ENCODE measurements at regions not wholly inside any gene's neighbourhood (a gene's known extent, or its start where the extent isn't known, plus 50 kb on each side); places are given as distances from the start of the nearest gene placed in this dataset.

DNA sequence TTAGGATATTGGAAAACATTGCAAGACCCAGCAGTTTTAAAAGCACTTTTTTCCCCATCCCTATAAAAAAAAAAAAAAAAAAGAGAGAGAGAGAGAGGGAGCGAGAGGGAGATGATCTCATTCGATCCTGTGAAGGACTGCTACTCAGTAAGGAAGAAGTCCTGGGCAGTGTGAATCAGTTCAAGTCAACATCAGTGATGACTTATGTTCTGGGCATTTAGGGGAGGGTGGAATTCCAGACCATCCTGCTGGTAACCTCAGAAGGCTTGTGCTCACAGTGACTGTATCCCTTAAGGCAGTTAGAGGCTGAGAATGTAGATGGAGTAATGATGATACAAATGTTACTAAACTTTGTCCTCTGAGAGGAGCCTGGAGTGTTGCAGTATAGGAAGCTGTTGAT, 151.4 kb downstream of the TGFB2 start:
- TF ChIP-seq POLR2A (IDR thresholded peaks at IDR 0.05; ENCODE audit: low read length) (no peak), GATA1 (IDR thresholded peaks at IDR 0.05; ENCODE audit: low read depth, low read length) (no peak)
